ENCODE measurements at regions not wholly inside any gene's neighbourhood (a gene's known extent, or its start where the extent isn't known, plus 50 kb on each side); places are given as distances from the start of the nearest gene placed in this dataset.

GRCh38 chr1:195872376-195872775 is 735.9 kb downstream of the KCNT2 start:
- Histone ChIP-seq H3K27ac (no peak overlapping the region), H3K9me3 (ENCODE audit: insufficient read depth, low read depth) (no peaks in the 10 kb centered on the region), H3K36me3 (ENCODE audit: low read depth) (no peaks in the 10 kb centered on the region), H3K4me3 (no peak overlapping the region), H3K27me3 (ENCODE audit: insufficient read depth, low read depth) (no peaks in the 10 kb centered on the region), H2AFZ (no peak overlapping the region), H4K20me1 (ENCODE audit: insufficient read depth) (no peaks in the 10 kb centered on the region), H3K9me2 (ENCODE audit: insufficient read depth) (no peaks in the 10 kb centered on the region; the same call in 1 of the 2 replicates), H3K79me2 (ENCODE audit: low read depth) (no peaks in the 10 kb centered on the region), H3K4me2 (no peak overlapping the region), H3F3A (ENCODE audit: insufficient read depth, low read depth) (no peaks in the 10 kb centered on the region), H3K4me1 (replicated peaks; ENCODE audit: insufficient read depth) (no peaks in the 10 kb centered on the region)
- TF ChIP-seq EZH2 (IDR thresholded peaks at IDR 0.05; ENCODE audit: low read depth) = no peak
- TF ChIP-seq CTCF (conservative IDR thresholded peaks at IDR 0.05) = no peak
- no peak for DNase-seq
- CTCF ChIA-PET = no interaction called here
- intact Hi-C loops (cut with micrococcal nuclease; ENCODE audit: unreplicated experiment) = no loop called here
- POLR2A ChIA-PET (ENCODE audit: unreplicated experiment) = no interaction called here
- BruUV-seq (replicated peaks) = no TSS peak

- no peak overlapping the region for H3K4me3 ChIP-seq
- H2AFZ ChIP-seq = no peak overlapping the region
- intact Hi-C loops (cut with micrococcal nuclease; ENCODE audit: unreplicated experiment) = no loop called here
- no peaks in the 10 kb centered on the region for H3K27me3 ChIP-seq (ENCODE audit: insufficient read depth, low read depth)
- no peaks in the 10 kb centered on the region for H4K20me1 ChIP-seq (ENCODE audit: insufficient read depth)
- POLR2A ChIA-PET (ENCODE audit: unreplicated experiment) = no interaction called here
- no peaks in the 10 kb centered on the region for H3K9me3 ChIP-seq (ENCODE audit: insufficient read depth, low read depth)
- H3K4me2 ChIP-seq = no peak overlapping the region
- TF ChIP-seq CTCF (conservative IDR thresholded peaks at IDR 0.05) = no peak
- no peak for TF ChIP-seq EZH2 (IDR thresholded peaks at IDR 0.05; ENCODE audit: low read depth)
- BruUV-seq (replicated peaks) = no TSS peak
- no peaks in the 10 kb centered on the region for H3K79me2 ChIP-seq (ENCODE audit: low read depth)
- no peaks in the 10 kb centered on the region for H3K36me3 ChIP-seq (ENCODE audit: low read depth)
- CTCF ChIA-PET = no interaction called here
- H3K9me2 ChIP-seq (ENCODE audit: insufficient read depth) = no peaks in the 10 kb centered on the region; the same call in 1 of the 2 replicates
- no peak for DNase-seq
- no peak overlapping the region for H3K27ac ChIP-seq
- no peaks in the 10 kb centered on the region for H3F3A ChIP-seq (ENCODE audit: insufficient read depth, low read depth)
- no peaks in the 10 kb centered on the region for H3K4me1 ChIP-seq (replicated peaks; ENCODE audit: insufficient read depth)
Observed at GRCh38 chr1:195867638-195868037, 740.6 kb downstream of the KCNT2 start.

GRCh38 chr1:195866781-195867222 is 741.4 kb downstream of the KCNT2 start:
- Histone ChIP-seq H3K36me3 (ENCODE audit: low read depth) (no peaks in the 10 kb centered on the region), H2AFZ (no peak overlapping the region), H3K27me3 (ENCODE audit: insufficient read depth, low read depth) (no peaks in the 10 kb centered on the region), H4K20me1 (ENCODE audit: insufficient read depth) (no peaks in the 10 kb centered on the region), H3K4me3 (no peak overlapping the region), H3K4me1 (replicated peaks; ENCODE audit: insufficient read depth) (no peaks in the 10 kb centered on the region), H3K9me3 (ENCODE audit: insufficient read depth, low read depth) (no peaks in the 10 kb centered on the region), H3K27ac (no peak overlapping the region), H3K79me2 (ENCODE audit: low read depth) (no peaks in the 10 kb centered on the region), H3K9me2 (ENCODE audit: insufficient read depth) (no peaks in the 10 kb centered on the region; the same call in 1 of the 2 replicates), H3F3A (ENCODE audit: insufficient read depth, low read depth) (no peaks in the 10 kb centered on the region), H3K4me2 (no peak overlapping the region)
- DNase-seq = no peak
- CTCF ChIA-PET = no interaction called here
- POLR2A ChIA-PET (ENCODE audit: unreplicated experiment) = no interaction called here
- TF ChIP-seq EZH2 (IDR thresholded peaks at IDR 0.05; ENCODE audit: low read depth) (no peak), CTCF (conservative IDR thresholded peaks at IDR 0.05) (no peak)
- intact Hi-C loops (cut with micrococcal nuclease; ENCODE audit: unreplicated experiment) = no loop called here
- BruUV-seq (replicated peaks) = no TSS peak

All from PC-9 (cell line).